ENCODE measurements at regions not wholly inside any gene's neighbourhood (a gene's known extent, or its start where the extent isn't known, plus 50 kb on each side); places are given as distances from the start of the nearest gene placed in this dataset.

DNA sequence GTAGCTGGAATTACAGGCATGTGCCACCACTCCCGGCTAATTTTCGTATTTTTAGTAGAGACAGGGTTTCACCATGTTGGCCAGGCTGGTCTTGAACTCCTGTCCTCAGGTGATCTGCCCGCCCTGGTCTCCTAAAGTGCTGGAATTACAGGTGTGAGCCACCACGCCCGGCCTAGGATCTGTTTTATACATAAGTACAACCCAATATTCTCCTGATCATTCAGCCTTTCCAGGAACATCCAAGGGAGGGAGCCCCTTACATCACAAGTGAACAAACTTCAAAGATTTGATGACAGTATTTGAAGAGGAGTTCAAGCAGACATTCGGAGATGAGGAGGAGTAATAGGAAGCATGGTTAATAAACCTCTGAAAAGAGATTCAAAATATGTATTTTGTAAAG is 54.9 kb upstream of the RAB3GAP2 start:
- TF ChIP-seq, protein P1, sequence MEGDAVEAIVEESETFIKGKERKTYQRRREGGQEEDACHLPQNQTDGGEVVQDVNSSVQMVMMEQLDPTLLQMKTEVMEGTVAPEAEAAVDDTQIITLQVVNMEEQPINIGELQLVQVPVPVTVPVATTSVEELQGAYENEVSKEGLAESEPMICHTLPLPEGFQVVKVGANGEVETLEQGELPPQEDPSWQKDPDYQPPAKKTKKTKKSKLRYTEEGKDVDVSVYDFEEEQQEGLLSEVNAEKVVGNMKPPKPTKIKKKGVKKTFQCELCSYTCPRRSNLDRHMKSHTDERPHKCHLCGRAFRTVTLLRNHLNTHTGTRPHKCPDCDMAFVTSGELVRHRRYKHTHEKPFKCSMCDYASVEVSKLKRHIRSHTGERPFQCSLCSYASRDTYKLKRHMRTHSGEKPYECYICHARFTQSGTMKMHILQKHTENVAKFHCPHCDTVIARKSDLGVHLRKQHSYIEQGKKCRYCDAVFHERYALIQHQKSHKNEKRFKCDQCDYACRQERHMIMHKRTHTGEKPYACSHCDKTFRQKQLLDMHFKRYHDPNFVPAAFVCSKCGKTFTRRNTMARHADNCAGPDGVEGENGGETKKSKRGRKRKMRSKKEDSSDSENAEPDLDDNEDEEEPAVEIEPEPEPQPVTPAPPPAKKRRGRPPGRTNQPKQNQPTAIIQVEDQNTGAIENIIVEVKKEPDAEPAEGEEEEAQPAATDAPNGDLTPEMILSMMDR (IDR thresholded peaks at IDR 0.05; ENCODE audit: unreplicated experiment) = no peak
- no peak for DNase-seq (ENCODE audit: low spot score, unreplicated experiment)
- Mint-ChIP-seq H3K4me1 (ENCODE audit: low read depth) (no peaks in the 10 kb centered on the region), H3K27me3 (peaks cover 9% of the 10 kb centered on the region), H3K27ac (no peak overlapping the region), H3K9me3 (ENCODE audit: low read depth) (no peaks in the 10 kb centered on the region), H3K4me3 (ENCODE audit: low read depth) (no peak overlapping the region), H3K36me3 (ENCODE audit: insufficient read depth) (no peaks in the 10 kb centered on the region)

GRCh38 chr1:220326578-220326977 is 54.3 kb upstream of the RAB3GAP2 start:
- Mint-ChIP-seq H3K4me3 (ENCODE audit: low read depth) (no peak overlapping the region), H3K9me3 (ENCODE audit: low read depth) (no peaks in the 10 kb centered on the region), H3K4me1 (ENCODE audit: low read depth) (no peaks in the 10 kb centered on the region), H3K27me3 (peaks cover 9% of the 10 kb centered on the region), H3K27ac (no peak overlapping the region), H3K36me3 (ENCODE audit: insufficient read depth) (no peaks in the 10 kb centered on the region)
- no peak for DNase-seq (ENCODE audit: low spot score, unreplicated experiment)
- TF ChIP-seq, protein P1 (IDR thresholded peaks at IDR 0.05; ENCODE audit: unreplicated experiment) = no peak

DNA sequence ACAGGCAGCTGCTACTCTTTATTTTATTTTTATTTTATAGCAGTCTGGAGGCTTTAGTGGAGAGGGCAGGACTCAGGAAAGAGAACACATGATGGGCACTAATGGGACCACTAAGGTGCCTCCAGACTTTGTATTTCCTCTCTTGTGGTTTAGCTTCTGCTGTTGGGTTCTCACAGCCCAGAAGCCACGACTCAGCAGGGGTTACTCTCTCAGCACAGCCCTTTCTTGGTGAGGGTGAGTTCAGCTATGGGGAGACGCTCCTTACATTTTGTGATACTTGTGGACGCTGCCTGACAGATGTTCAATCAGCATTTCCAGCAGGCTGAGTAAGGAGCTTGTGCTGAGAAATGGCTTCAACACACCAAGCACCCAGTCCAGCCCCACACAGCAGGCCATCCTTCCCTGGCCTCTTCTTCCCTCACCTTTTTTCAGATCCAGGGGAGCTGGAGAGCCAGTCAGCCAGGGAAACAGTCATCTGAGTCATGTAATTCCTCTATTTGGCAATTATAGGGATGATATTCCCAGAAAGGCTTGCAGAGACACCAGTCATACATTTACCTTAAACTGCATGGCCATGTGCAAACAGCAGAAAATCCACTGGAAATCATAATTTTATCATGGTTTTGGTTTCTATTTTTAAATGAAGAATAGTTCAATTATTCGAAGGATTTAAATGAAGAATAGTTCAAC is 53.2 kb upstream of the RAB3GAP2 start:
- TF ChIP-seq, protein P1 (IDR thresholded peaks at IDR 0.05; ENCODE audit: unreplicated experiment) = no peak
- H3K4me1 Mint-ChIP-seq (ENCODE audit: low read depth) = no peaks in the 10 kb centered on the region
- no peak for DNase-seq (ENCODE audit: low spot score, unreplicated experiment)
- H3K27me3 Mint-ChIP-seq = peaks cover 9% of the 10 kb centered on the region
- no peaks in the 10 kb centered on the region for H3K9me3 Mint-ChIP-seq (ENCODE audit: low read depth)
- no peaks in the 10 kb centered on the region for H3K36me3 Mint-ChIP-seq (ENCODE audit: insufficient read depth)
- H3K4me3 Mint-ChIP-seq (ENCODE audit: low read depth) = no peak overlapping the region
- H3K27ac Mint-ChIP-seq = no peak overlapping the region

GRCh38 chr1:220323717-220324116 is 51.5 kb upstream of the RAB3GAP2 start:
- TF ChIP-seq, protein P1 (IDR thresholded peaks at IDR 0.05; ENCODE audit: unreplicated experiment) = no peak
- H3K9me3 Mint-ChIP-seq (ENCODE audit: low read depth) = no peaks in the 10 kb centered on the region
- no peak overlapping the region for H3K27ac Mint-ChIP-seq
- DNase-seq (ENCODE audit: low spot score, unreplicated experiment) = no peak
- H3K4me3 Mint-ChIP-seq (ENCODE audit: low read depth) = no peak overlapping the region
- no peaks in the 10 kb centered on the region for H3K36me3 Mint-ChIP-seq (ENCODE audit: insufficient read depth)
- peaks cover 9% of the 10 kb centered on the region for H3K27me3 Mint-ChIP-seq
- H3K4me1 Mint-ChIP-seq (ENCODE audit: low read depth) = no peaks in the 10 kb centered on the region

GRCh38 chr1:220322570-220322969 is 50.3 kb upstream of the RAB3GAP2 start:
- Mint-ChIP-seq H3K36me3 (ENCODE audit: insufficient read depth) (no peaks in the 10 kb centered on the region), H3K27ac (no peak overlapping the region), H3K4me1 (ENCODE audit: low read depth) (no peaks in the 10 kb centered on the region), H3K9me3 (ENCODE audit: low read depth) (no peaks in the 10 kb centered on the region), H3K27me3 (peaks cover 9% of the 10 kb centered on the region), H3K4me3 (ENCODE audit: low read depth) (no peak overlapping the region)
- TF ChIP-seq, protein P1 (IDR thresholded peaks at IDR 0.05; ENCODE audit: unreplicated experiment) = no peak
- no peak for DNase-seq (ENCODE audit: low spot score, unreplicated experiment)
